ENCODE measurements at regions not wholly inside any gene's neighbourhood (a gene's known extent, or its start where the extent isn't known, plus 50 kb on each side); places are given as distances from the start of the nearest gene placed in this dataset.
"Not testable (repeated sequence)": the region's sequence is repeated elsewhere in the genome, so short reads cannot be mapped to it uniquely, and the experiment has no call there.

DNA sequence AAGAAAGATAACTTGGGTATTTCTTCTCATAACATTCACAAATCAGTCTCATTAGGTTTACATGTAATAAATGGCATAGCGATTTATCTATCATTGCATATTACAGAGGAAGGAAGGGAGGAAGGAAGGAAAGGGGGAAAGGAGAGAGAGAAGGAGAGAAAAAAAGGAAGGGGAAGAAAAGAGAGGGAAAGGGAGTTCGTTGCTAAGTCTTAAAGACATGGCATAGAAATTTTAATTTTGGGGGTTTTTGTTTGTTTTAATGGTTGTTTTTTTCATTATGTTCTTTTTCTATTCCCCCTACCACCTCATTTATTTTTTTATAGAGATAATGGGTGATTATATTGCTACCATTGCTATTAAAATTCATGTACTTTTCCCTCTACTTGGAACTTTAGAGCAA lies 604.3 kb downstream of the IPMK start:
- Histone ChIP-seq H3K4me3 (ENCODE audit: low read depth in 1 of 2, low read length in 2 of 2) (no peak overlapping the region), H3K9me3 (ENCODE audit: control insufficient read depth in 1 of 2, low read length in 2 of 2) (no peaks in the 10 kb centered on the region), H3K36me3 (ENCODE audit: control insufficient read depth in 1 of 2, insufficient read depth in 2 of 2, low read length in 2 of 2) (no peaks in the 10 kb centered on the region), H3K27me3 (ENCODE audit: low read depth, low read length) (no peaks in the 10 kb centered on the region), H3K27ac (ENCODE audit: low read length) (no peak overlapping the region), H3K4me1 (ENCODE audit: control insufficient read depth in 1 of 2, insufficient read depth in 2 of 2, low read length in 2 of 2) (no peaks in the 10 kb centered on the region)

DNA sequence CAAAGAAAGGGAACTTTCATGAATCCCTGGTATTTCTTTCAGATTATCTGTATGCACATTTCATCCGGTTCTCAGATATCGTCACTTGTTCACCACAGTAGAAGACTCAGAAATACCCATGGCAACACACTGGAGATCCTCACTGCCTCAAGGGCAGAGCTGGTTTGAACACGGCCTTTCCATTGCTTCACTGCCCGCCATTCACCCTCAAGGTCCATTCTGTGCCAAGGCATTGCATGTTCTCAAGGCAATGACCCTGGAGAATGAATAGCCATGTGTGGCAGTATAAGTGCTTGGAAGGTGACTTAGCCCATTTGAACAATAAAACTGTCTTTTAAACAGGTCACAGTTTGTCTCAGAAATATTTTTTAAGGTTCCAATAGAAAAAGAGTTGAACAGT lies 606.5 kb downstream of the IPMK start:
- Histone ChIP-seq H3K27ac (ENCODE audit: low read length) (no peak overlapping the region), H3K4me3 (ENCODE audit: low read depth in 1 of 2, low read length in 2 of 2) (no peak overlapping the region), H3K4me1 (ENCODE audit: control insufficient read depth in 1 of 2, insufficient read depth in 2 of 2, low read length in 2 of 2) (no peaks in the 10 kb centered on the region), H3K9me3 (ENCODE audit: control insufficient read depth in 1 of 2, low read length in 2 of 2) (no peaks in the 10 kb centered on the region), H3K36me3 (ENCODE audit: control insufficient read depth in 1 of 2, insufficient read depth in 2 of 2, low read length in 2 of 2) (no peaks in the 10 kb centered on the region), H3K27me3 (ENCODE audit: low read depth, low read length) (no peaks in the 10 kb centered on the region)

DNA sequence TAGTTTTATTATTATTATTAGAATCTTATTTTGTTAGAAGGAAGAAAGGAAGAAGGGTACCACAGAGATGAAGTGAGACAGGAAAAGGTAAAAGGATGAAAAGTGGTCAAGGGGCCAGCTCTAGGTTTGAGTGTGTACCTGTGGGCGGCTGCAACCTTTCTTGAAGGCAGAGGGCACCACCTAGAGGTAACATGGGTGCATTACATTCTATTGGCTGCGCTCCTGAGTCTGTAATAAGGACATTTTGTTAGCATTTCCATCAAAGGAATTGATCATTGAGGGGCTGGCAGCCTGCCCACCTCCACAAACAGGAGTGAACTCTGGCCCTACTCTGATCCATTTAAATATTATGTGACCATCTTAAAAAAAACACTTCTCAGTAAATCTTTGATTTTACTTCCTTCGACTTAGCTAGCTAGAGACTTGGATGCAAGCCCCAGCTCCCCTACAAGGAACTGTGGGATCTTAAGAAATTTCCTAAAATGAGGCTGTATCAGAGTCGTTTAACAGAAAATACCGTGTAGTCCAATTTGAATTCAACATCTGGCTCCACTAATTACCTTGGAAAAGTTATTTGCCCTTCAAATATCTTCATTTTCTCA lies 610.4 kb downstream of the IPMK start:
- Histone ChIP-seq H3K9me3 (ENCODE audit: control insufficient read depth in 1 of 2, low read length in 2 of 2) (no peaks in the 10 kb centered on the region), H3K36me3 (ENCODE audit: control insufficient read depth in 1 of 2, insufficient read depth in 2 of 2, low read length in 2 of 2) (no peaks in the 10 kb centered on the region), H3K27ac (ENCODE audit: low read length) (no peak overlapping the region), H3K4me3 (ENCODE audit: low read depth in 1 of 2, low read length in 2 of 2) (no peak overlapping the region), H3K27me3 (ENCODE audit: low read depth, low read length) (no peaks in the 10 kb centered on the region), H3K4me1 (ENCODE audit: control insufficient read depth in 1 of 2, insufficient read depth in 2 of 2, low read length in 2 of 2) (no peaks in the 10 kb centered on the region)

DNA sequence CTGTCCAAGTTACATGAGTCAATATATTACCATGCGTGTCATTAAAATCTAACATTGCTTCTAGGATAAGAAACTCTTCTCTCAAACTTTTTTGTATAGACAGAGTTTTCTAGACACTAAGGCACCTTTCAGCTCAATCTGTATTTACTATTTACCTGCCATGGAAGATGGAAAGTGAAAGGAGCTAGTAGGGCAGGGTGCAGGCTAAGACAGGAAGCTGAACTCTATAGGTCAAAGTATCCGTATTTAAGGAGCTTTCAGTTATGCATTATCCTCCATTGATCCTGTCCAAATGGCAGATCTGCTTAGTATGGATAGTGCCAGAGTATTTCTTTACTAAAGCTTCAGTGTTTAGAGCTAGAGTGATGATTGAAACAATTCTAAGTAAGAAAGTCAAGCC lies 612.8 kb downstream of the IPMK start:
- Histone ChIP-seq H3K4me3 (ENCODE audit: low read depth in 1 of 2, low read length in 2 of 2) (no peak overlapping the region), H3K9me3 (ENCODE audit: control insufficient read depth in 1 of 2, low read length in 2 of 2) (peaks cover 0 to 2% of the 10 kb centered on the region in 2 donors), H3K27me3 (ENCODE audit: low read depth, low read length) (no peaks in the 10 kb centered on the region), H3K36me3 (ENCODE audit: control insufficient read depth in 1 of 2, insufficient read depth in 2 of 2, low read length in 2 of 2) (no peaks in the 10 kb centered on the region), H3K4me1 (ENCODE audit: control insufficient read depth in 1 of 2, insufficient read depth in 2 of 2, low read length in 2 of 2) (no peaks in the 10 kb centered on the region), H3K27ac (ENCODE audit: low read length) (no peak overlapping the region)

DNA sequence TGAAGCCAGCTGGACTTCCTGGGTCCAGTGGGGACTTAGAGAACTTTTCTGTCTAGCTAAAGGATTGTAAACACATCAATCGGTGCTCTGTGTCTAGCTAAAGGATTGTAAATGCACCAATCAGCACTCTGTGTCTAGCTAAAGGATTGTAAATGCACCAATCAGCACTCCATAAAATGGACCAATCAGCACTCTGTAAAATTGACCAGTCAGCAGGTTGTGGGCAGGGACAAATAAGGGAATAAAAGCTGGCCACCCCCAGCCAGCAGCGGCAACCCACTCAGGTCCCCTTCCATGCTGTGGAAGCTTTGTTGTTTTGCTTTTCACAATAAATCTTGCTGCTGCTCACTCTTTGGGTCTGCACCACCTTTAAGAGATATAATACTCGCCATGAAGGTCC lies 622.6 kb downstream of the IPMK start:
- not testable (repeated sequence) for H3K36me3 ChIP-seq (ENCODE audit: control insufficient read depth in 1 of 2, insufficient read depth in 2 of 2, low read length in 2 of 2); H3K4me1 ChIP-seq (ENCODE audit: control insufficient read depth in 1 of 2, insufficient read depth in 2 of 2, low read length in 2 of 2); H3K4me3 ChIP-seq (ENCODE audit: low read depth in 1 of 2, low read length in 2 of 2); H3K27ac ChIP-seq (ENCODE audit: low read length); H3K27me3 ChIP-seq (ENCODE audit: low read depth, low read length); H3K9me3 ChIP-seq (ENCODE audit: control insufficient read depth in 1 of 2, low read length in 2 of 2)

DNA sequence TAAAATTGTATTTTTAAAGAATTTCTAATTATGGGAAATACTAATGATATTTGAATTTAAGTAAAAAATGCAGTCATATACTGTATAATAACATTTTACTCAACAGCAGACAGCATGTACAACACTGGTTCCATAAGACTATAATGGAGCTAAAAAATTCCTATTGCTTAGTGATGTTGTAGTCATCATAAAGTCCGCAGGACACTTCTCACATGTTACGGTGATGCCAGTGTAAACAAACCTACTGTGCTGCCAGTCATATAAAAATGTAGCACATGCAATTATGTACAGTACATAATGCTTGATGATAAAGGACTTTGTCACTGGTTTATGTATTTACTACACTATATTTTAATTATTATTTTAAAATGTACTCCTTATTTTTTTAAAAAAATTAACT lies 629.3 kb downstream of the IPMK start:
- H3K9me3 ChIP-seq (ENCODE audit: control insufficient read depth in 1 of 2, low read length in 2 of 2): no peaks in the 10 kb centered on the region
- no peak overlapping the region for H3K27ac ChIP-seq (ENCODE audit: low read length)
- H3K4me3 ChIP-seq (ENCODE audit: low read depth in 1 of 2, low read length in 2 of 2): no peak overlapping the region
- no peaks in the 10 kb centered on the region for H3K4me1 ChIP-seq (ENCODE audit: control insufficient read depth in 1 of 2, insufficient read depth in 2 of 2, low read length in 2 of 2)
- no peaks in the 10 kb centered on the region for H3K36me3 ChIP-seq (ENCODE audit: control insufficient read depth in 1 of 2, insufficient read depth in 2 of 2, low read length in 2 of 2)
- no peaks in the 10 kb centered on the region for H3K27me3 ChIP-seq (ENCODE audit: low read depth, low read length)

DNA sequence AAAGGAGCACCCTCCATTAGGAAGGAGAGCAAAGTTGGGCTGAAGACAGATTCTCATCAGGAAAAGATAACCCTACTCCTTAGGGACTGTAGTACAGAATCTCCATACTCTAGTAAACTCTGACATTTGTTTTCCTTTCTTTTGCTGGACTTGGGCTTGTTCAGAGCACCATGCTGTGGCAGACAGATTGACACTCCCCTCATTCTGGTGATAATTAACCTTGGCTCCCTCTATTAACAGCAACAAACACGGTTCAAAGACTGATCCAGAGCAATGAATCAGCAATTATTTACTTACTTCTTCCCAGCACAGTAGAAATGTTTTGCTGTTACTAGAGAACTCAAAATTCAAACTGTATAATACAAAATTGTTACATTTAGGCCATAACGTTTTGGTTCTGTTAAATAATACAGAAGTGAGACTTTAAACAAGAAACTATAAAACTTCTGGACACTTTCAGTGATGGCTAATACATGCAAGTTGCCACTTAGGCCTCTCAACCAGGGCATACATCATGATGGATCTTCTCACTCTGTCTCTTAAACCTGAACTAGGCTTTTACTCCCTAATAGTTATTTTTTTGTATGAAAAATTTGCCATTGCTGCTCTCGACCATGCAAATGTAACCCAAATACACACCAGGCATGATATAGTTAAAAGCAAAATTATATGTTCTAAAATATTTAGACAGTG lies 639.0 kb downstream of the IPMK start:
- Histone ChIP-seq H3K36me3 (ENCODE audit: control insufficient read depth in 1 of 2, insufficient read depth in 2 of 2, low read length in 2 of 2) (no peaks in the 10 kb centered on the region), H3K4me3 (ENCODE audit: low read depth in 1 of 2, low read length in 2 of 2) (no peak overlapping the region), H3K27ac (ENCODE audit: low read length) (no peak overlapping the region), H3K4me1 (ENCODE audit: control insufficient read depth in 1 of 2, insufficient read depth in 2 of 2, low read length in 2 of 2) (no peaks in the 10 kb centered on the region), H3K27me3 (ENCODE audit: low read depth, low read length) (no peaks in the 10 kb centered on the region), H3K9me3 (ENCODE audit: control insufficient read depth in 1 of 2, low read length in 2 of 2) (no peaks in the 10 kb centered on the region)

DNA sequence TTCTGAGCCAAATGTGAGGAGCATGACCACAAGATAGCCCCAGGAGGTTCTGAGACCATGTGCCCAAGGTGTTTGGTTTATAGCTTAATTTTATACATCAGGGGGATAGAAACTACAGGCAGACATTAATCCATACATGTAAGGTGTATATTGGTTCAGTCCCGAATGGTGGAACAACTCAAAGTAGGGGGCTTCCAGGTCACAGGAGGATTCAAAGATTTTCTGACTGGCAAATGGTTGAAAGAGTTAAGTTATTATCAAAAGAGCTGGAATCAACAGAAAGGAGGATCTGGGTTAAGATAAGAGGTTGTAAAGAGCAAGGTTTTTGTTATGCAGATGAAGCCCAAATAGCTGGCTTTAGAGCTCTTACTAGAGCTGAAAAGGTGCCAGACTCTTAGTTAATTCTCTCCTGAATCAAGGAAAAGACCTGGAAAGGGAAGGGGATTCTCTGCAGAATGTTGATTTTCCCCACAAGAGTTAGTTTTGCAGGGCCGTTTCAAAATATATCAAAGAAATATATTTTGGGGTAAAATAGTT lies 640.0 kb downstream of the IPMK start:
- Histone ChIP-seq H3K4me1 (ENCODE audit: control insufficient read depth in 1 of 2, insufficient read depth in 2 of 2, low read length in 2 of 2) (no peaks in the 10 kb centered on the region), H3K9me3 (ENCODE audit: control insufficient read depth in 1 of 2, low read length in 2 of 2) (no peaks in the 10 kb centered on the region), H3K36me3 (ENCODE audit: control insufficient read depth in 1 of 2, insufficient read depth in 2 of 2, low read length in 2 of 2) (no peaks in the 10 kb centered on the region), H3K27me3 (ENCODE audit: low read depth, low read length) (no peaks in the 10 kb centered on the region), H3K4me3 (ENCODE audit: low read depth in 1 of 2, low read length in 2 of 2) (no peak overlapping the region), H3K27ac (ENCODE audit: low read length) (no peak overlapping the region)

DNA sequence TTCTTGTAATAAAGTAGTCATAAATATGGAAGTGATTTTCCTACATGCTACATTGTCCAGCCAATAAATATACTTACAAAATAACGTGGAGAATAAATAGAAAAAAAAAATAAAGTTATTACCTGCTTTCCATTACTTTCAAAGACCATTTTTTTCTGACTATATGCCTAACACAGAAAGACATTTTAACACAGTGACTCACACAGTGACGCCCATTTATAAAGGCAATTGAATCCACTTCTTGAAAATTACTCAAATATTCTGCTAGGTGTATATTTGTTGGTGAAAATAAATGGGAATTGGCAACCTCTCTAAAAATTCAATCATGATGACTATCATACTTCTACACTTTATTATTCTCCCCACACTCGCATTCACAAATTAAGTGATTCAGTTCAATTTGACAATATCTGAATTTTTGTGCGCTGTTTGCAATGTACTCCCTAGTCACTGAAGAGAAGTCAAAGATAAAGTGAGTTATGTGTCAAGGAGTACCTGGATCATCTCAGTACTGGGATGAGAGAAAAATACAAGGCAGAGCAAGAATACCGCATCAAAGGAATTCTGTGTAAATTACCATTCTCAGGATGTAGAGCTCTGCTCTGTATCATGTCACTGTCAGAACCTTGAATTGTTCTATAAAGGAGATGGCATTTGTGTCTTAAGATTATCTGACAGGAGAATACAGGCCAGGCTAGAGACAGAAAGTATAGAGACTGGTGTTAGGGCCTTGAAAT lies 642.7 kb downstream of the IPMK start:
- H3K27ac ChIP-seq (ENCODE audit: low read length): no peak overlapping the region
- H3K4me1 ChIP-seq (ENCODE audit: control insufficient read depth in 1 of 2, insufficient read depth in 2 of 2, low read length in 2 of 2): no peaks in the 10 kb centered on the region
- H3K4me3 ChIP-seq (ENCODE audit: low read depth in 1 of 2, low read length in 2 of 2): no peak overlapping the region
- H3K9me3 ChIP-seq (ENCODE audit: control insufficient read depth in 1 of 2, low read length in 2 of 2): no peaks in the 10 kb centered on the region
- no peaks in the 10 kb centered on the region for H3K36me3 ChIP-seq (ENCODE audit: control insufficient read depth in 1 of 2, insufficient read depth in 2 of 2, low read length in 2 of 2)
- no peaks in the 10 kb centered on the region for H3K27me3 ChIP-seq (ENCODE audit: low read depth, low read length)

DNA sequence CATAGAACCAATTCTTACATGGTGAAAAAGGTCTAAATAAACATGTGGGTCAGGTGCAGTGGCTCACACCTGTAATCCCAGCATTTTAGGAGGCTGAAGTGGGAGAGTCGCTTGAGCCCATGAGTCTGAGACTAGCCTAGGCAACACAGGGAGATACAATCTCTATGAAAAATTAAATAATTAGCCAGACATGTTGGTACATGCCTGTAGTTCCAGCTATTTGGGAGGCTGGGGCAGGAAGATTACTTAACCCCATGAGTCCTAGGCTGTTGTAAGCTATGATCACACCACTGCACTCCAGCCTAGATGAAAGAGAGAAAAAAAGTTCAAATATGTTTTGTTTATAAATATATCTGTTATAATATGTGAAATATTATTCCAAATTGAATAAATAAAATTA lies 643.6 kb downstream of the IPMK start:
- Histone ChIP-seq H3K36me3 (ENCODE audit: control insufficient read depth in 1 of 2, insufficient read depth in 2 of 2, low read length in 2 of 2) (no peaks in the 10 kb centered on the region), H3K4me1 (ENCODE audit: control insufficient read depth in 1 of 2, insufficient read depth in 2 of 2, low read length in 2 of 2) (no peaks in the 10 kb centered on the region), H3K9me3 (ENCODE audit: control insufficient read depth in 1 of 2, low read length in 2 of 2) (no peaks in the 10 kb centered on the region), H3K27me3 (ENCODE audit: low read depth, low read length) (no peaks in the 10 kb centered on the region), H3K4me3 (ENCODE audit: low read depth in 1 of 2, low read length in 2 of 2) (no peak overlapping the region), H3K27ac (ENCODE audit: low read length) (no peak overlapping the region)

DNA sequence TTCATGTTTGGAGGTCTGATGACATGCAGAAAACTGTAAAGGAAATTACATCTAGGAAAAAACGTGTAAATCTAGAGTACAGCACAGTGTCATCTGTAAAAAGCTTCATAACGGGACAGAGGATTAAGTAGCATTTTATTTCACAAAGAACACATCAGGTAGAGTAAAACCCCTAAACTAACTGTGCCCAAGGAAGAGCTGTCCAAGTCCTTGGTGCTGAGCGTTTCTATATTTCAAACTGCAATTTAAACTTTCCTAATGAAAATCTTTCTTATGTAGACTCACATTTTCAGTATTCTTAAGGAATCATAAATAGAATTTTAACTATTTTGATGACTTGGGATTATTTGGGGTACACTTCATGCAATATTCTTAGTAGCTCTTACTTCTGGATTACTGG lies 646.2 kb downstream of the IPMK start:
- Histone ChIP-seq H3K36me3 (ENCODE audit: control insufficient read depth in 1 of 2, insufficient read depth in 2 of 2, low read length in 2 of 2) (no peaks in the 10 kb centered on the region), H3K4me3 (ENCODE audit: low read depth in 1 of 2, low read length in 2 of 2) (no peak overlapping the region), H3K27ac (ENCODE audit: low read length) (no peak overlapping the region), H3K9me3 (ENCODE audit: control insufficient read depth in 1 of 2, low read length in 2 of 2) (no peaks in the 10 kb centered on the region), H3K27me3 (ENCODE audit: low read depth, low read length) (no peaks in the 10 kb centered on the region), H3K4me1 (ENCODE audit: control insufficient read depth in 1 of 2, insufficient read depth in 2 of 2, low read length in 2 of 2) (no peaks in the 10 kb centered on the region)
